BJ (cell line): ENCODE measurements at regions not wholly inside any gene's neighbourhood (a gene's known extent, or its start where the extent isn't known, plus 50 kb on each side); places are given as distances from the start of the nearest gene placed in this dataset.
A peak's percentile ranks its signal among the peaks of the same experiment; 100 is the strongest.

Source experiments
- CTCF ChIA-PET: fragments of 350-600 bp; formaldehyde crosslinking; extraction: SDS; loops from one replicate; lab custom pipeline; 2021; ENCODE audit warnings: antibody characterized with exemption, inconsistent platforms; lab: Yijun Ruan, JAX
- POLR2A ChIA-PET: fragments of 300-600 bp; sonication (Branson Sonifier 250); formaldehyde crosslinking; extraction: SDS; loops from one replicate; lab custom pipeline; 2021; ENCODE audit warnings: antibody characterized with exemption; lab: Charles Lee
- DNase-seq: peaks from one replicate; pipeline ENCODE4 v3.0.0-alpha.2; 2011; ENCODE audit warnings: low read depth
- H3K27me3 ChIP-seq: 2 replicates; pipeline ENCODE4 v1.6.0; 2011; ENCODE audit warnings: low read length; ENCODE audit not compliant: control insufficient read depth, insufficient read depth
- H3K36me3 ChIP-seq: 2 replicates; pipeline ENCODE4 v1.5.1; 2011; ENCODE audit warnings: low read length; ENCODE audit not compliant: control insufficient read depth, insufficient read depth
- H3K4me3 ChIP-seq: 2 replicates; pipeline ENCODE4 v1.5.1; 2011; ENCODE audit warnings: low read depth, mild to moderate bottlenecking, control low read depth, low read length
- CTCF ChIP-seq: IDR thresholded peaks from 2 replicates; pipeline ENCODE4 v1.5.1; 2011; ENCODE audit warnings: low read depth, mild to moderate bottlenecking, control low read depth, inconsistent platforms, low read length, moderate library complexity; ENCODE audit not compliant: insufficient read depth

GRCh38 chr5:61766141-61766540, 434.1 kb downstream of the ZSWIM6 start:
- TF ChIP-seq CTCF: no peak
- no peak for DNase-seq
- H3K27me3 ChIP-seq: no peaks in the 10 kb centered on the region; the same call in 1 of the 2 replicates
- no peaks in the 10 kb centered on the region for H3K36me3 ChIP-seq
- no peak overlapping the region for H3K4me3 ChIP-seq
- CTCF ChIA-PET: no interaction called here
- POLR2A ChIA-PET: no interaction called here

- CTCF ChIA-PET: interaction anchor here (1.0 to 1.3 kb wide), 2 partner anchors 9 to 13 kb away, joined by 3 read pairs; no protein-coding TSS in a partner anchor
- TF ChIP-seq CTCF: no peak
- Histone ChIP-seq H3K36me3 (no peaks in the 10 kb centered on the region), H3K27me3 (no peaks in the 10 kb centered on the region; the same call in 1 of the 2 replicates), H3K4me3 (no peak overlapping the region)
- no peak for DNase-seq
- POLR2A ChIA-PET: no interaction called here
Measured at GRCh38 chr5:61767231-61768080, 435.4 kb downstream of the ZSWIM6 start.

- DNase-seq: no peak
- peak; percentile 59 for TF ChIP-seq CTCF
- Histone ChIP-seq H3K4me3 (no peak overlapping the region), H3K27me3 (no peaks in the 10 kb centered on the region; the same call in 1 of the 2 replicates), H3K36me3 (no peaks in the 10 kb centered on the region)
- ChIA-PET CTCF (interaction anchor here (1.0 kb wide), 1 partner anchor 15 kb away, joined by 3 read pairs; no protein-coding TSS in a partner anchor), POLR2A (no interaction called here)
Measured at GRCh38 chr5:61768692-61769281, 436.7 kb downstream of the ZSWIM6 start.

- no peaks in the 10 kb centered on the region for H3K27me3 ChIP-seq
- no peaks in the 10 kb centered on the region for H3K36me3 ChIP-seq
- no peak for TF ChIP-seq CTCF
- ChIA-PET POLR2A (no interaction called here), CTCF (no interaction called here)
- H3K4me3 ChIP-seq: no peak overlapping the region
- no peak for DNase-seq
Measured at GRCh38 chr5:61771062-61771461, 439.0 kb downstream of the ZSWIM6 start.

GRCh38 chr5:61771808-61772207, 439.8 kb downstream of the ZSWIM6 start:
- Histone ChIP-seq H3K27me3 (no peaks in the 10 kb centered on the region), H3K4me3 (no peak overlapping the region), H3K36me3 (no peaks in the 10 kb centered on the region)
- CTCF ChIA-PET: no interaction called here
- POLR2A ChIA-PET: no interaction called here
- DNase-seq: no peak
- no peak for TF ChIP-seq CTCF
